HL-60 (cell line): ENCODE measurements at regions not wholly inside any gene's neighbourhood (a gene's known extent, or its start where the extent isn't known, plus 50 kb on each side); places are given as distances from the start of the nearest gene placed in this dataset.

Experiments used
- POLR2AphosphoS5 ChIP-seq: IDR thresholded peaks from 2 replicates; pipeline ENCODE4 v1.6.1; 2012; ENCODE audit warnings: low read depth
- TF ChIP-seq, protein P1 (sequence below): IDR thresholded peaks from one replicate; pipeline ENCODE4 v1.5.1; 2011; ENCODE audit warnings: low read length, control low read depth, inconsistent platforms; ENCODE audit not compliant: insufficient read depth

DNA sequence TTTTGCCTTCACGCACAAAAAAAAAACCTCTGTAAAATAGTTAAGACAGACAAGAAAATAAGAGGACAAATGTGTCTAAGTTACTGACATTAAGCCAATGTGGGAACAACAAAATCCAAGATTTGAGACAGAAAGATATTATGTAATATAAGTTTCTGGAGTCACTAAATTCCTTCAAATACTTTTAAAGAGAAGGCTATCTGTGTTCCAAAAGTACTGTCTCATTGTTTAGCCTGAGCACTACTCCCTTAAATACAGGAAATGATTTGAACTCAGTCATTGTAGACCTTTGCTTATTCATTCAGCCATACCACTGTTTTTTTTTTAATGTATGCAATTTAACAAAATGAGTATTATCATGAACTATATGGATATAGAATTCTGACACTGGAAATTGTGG is 82.7 kb upstream of the KITLG start:
- TF ChIP-seq POLR2AphosphoS5, result no peak
- TF ChIP-seq, protein P1, sequence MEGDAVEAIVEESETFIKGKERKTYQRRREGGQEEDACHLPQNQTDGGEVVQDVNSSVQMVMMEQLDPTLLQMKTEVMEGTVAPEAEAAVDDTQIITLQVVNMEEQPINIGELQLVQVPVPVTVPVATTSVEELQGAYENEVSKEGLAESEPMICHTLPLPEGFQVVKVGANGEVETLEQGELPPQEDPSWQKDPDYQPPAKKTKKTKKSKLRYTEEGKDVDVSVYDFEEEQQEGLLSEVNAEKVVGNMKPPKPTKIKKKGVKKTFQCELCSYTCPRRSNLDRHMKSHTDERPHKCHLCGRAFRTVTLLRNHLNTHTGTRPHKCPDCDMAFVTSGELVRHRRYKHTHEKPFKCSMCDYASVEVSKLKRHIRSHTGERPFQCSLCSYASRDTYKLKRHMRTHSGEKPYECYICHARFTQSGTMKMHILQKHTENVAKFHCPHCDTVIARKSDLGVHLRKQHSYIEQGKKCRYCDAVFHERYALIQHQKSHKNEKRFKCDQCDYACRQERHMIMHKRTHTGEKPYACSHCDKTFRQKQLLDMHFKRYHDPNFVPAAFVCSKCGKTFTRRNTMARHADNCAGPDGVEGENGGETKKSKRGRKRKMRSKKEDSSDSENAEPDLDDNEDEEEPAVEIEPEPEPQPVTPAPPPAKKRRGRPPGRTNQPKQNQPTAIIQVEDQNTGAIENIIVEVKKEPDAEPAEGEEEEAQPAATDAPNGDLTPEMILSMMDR, result no peak
